H1 (cell line): ENCODE measurements at regions not wholly inside any gene's neighbourhood (a gene's known extent, or its start where the extent isn't known, plus 50 kb on each side); places are given as distances from the start of the nearest gene placed in this dataset.

Source experiments
- ATF3 ChIP-seq: IDR thresholded peaks from 2 replicates; pipeline ENCODE4 v1.6.1; 2011; ENCODE audit warnings: low read depth, mild to moderate bottlenecking, low read length; ENCODE audit not compliant: insufficient read depth
- KDM4A ChIP-seq: IDR thresholded peaks from one replicate; pipeline ENCODE4 v1.7.1; 2012; ENCODE audit warnings: low read depth, mild to moderate bottlenecking, moderate library complexity, low read length, inconsistent platforms; ENCODE audit not compliant: severe bottlenecking

DNA sequence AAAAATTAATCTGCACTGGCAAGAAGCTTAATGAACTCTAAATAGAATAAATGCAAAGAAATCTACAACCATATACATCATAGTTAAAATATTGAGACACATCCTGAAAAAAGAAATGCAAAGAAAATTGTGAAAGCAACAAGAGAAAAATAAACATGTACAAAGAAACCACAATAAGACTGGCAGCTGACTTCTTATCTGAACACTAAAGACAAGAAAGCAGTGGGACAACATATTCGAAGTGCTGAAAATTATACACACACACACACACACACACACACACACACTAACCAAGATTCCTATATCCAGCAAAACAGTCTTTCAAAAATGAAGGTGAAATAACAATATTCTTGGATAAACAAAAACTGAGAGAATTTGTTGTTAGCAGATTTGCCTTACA is 366.5 kb upstream of the C16orf82 start (continued):
- TF ChIP-seq ATF3 (no peak), KDM4A (no peak)
